GM19372 (cell line): ENCODE measurements at regions not wholly inside any gene's neighbourhood (a gene's known extent, or its start where the extent isn't known, plus 50 kb on each side); places are given as distances from the start of the nearest gene placed in this dataset.

Source experiments
- ATAC-seq: cut with Tn5 transposase; IDR thresholded peaks from one replicate; pipeline ENCODE4 v1.9.1; 2021; ENCODE audit warnings: mild to moderate bottlenecking, low read depth, moderate library complexity; ENCODE audit not compliant: unreplicated experiment

DNA sequence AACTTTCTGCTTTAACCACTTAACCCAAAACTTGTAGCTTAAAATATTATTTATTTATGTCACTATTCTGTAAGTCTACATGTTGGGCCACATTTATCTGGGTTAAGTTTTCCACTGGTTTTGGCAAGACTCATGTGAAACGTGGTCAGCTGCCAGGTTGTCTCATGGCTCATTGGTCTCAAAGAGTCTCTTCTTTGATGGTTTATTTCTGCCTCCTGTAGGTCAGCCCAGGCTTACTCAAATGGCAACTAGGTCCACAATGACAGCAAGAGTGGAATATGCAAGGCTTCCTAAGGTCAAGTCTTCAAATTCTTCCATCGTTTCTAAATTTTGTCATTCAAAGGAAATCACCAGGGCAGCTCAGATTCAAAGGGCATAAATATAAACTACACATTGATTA is 828.7 kb downstream of the PCDH7 start:
- ATAC-seq = no peak

DNA sequence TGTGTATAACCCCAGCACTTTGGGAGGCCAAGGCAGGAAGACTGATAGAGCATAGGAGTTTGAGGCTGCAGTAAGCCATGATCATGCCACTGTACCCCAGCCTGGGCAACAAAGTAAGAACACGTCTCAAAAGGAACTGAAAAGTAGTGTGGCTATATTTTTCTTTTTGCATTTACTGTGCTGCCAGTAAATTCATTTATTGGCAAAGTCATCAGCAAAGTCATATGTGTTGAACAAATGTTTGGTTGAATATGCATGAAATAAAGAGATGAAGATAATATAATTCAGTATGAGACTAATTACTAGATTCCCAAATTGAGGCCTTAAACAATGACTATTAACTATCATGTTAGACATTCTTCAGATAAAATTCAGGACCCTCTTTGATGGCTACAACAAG is 829.1 kb downstream of the PCDH7 start:
- no peak for ATAC-seq

DNA sequence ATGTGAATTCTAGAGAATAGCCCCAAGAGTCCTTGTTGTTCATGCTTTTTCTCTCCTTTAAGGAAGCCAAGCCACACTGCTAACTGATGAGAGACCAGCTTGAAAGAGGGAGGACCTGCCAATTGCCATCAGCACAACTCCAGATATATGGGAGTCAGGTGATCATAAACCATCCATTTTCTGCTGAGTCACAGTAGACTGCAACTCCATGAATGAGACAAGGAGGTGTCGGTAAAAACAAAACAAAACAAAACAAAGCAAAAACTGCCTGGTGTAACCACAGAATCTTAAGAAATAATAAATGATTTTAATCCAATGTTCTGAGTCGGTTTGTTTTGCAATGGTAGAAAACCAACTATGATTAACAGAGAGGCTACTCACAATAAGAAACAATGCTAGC is 837.3 kb downstream of the PCDH7 start:
- ATAC-seq = no peak

DNA sequence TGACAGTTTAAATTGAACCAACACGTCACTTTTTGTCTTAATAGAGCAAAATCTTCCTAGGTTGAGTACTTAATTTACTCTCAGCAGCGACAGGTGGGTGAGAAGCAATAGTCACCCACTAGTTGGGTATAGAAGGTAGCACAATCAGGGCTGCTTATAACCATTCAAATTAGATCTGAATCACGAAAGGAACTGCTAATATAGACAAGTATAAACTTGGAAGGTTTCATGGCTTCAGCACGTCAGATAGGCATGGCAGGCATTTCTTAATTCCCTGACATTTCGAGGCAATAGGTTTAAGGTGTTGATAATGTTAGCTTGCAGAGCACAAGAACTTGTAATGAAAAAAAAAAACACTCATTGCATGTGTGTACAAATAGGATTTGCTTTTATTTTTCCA is 853.4 kb downstream of the PCDH7 start:
- no peak for ATAC-seq

DNA sequence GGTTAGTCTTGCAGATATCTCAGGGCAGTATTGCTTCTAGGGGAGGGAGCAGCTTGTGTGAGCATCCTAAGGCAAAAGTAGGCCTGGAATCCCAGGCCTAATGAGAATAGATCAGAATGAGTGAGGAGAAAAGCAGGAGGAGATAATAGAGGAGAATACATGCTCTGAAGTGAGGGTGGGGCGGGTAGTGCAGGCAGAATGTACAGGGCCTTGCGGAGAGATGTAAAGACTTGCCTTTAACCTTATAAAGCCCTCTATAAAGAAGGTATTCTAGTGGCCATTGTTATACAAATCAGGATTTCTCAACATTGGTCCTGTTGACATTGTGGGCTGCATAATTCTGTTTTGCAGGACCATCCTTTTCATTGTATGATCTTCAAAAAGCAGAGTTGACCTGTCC is 855.3 kb downstream of the PCDH7 start:
- no peak for ATAC-seq

DNA sequence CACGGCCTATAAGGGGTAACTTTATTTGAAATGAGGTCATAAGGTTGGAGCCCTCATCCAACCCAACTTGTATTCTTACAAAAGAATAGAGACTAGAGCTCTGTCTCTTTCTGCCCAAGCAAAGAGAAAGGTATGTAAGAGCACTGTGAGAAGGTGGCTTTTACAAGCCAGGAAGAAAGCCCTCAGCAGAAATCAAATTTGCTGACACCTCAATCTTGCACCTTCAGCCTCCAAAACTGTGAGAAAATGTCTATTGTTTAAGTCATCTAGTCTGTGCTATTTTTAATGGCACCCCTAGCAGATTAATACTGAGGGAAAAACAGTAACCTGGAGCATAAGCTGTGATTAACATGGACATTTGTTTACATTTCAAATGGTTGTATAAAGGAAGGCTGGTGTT is 860.7 kb downstream of the PCDH7 start:
- no peak for ATAC-seq

DNA sequence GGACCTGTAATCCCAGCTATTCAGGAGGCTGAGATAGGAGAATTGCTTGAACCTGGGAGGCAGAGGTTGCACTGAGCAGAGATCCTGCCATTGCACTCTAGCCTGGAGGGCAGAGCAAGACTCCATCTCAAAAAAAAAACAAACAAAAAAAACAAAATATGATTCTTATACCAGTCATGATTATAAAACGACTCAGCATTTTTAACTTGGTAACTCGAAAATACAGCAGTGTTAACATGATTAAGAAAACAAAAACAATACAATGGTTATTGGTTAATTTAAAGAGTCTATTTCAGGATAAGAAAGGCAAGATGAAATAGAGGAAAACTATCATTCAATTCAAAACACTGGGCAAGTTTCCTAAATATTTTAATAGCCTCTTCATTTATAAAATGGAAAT is 865.3 kb downstream of the PCDH7 start:
- ATAC-seq = no peak

DNA sequence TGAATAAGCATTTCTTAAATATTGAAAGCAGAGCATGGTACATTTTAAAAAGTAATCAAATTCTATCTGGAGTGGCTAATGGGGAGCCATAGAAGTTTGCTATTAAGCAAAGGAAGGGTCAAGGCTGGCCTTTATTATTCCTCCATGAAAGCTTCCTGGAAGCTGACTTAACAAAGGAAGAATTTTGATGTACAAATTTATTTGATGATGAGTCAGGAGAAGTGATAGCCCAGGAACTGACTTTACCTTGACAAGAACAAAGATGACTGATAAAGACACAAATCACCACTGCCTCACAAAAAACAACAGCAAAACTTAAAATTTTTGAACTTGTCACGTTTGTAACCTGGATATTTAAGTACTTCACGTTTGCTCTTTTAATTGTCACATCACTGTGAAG is 872.1 kb downstream of the PCDH7 start:
- ATAC-seq = no peak

DNA sequence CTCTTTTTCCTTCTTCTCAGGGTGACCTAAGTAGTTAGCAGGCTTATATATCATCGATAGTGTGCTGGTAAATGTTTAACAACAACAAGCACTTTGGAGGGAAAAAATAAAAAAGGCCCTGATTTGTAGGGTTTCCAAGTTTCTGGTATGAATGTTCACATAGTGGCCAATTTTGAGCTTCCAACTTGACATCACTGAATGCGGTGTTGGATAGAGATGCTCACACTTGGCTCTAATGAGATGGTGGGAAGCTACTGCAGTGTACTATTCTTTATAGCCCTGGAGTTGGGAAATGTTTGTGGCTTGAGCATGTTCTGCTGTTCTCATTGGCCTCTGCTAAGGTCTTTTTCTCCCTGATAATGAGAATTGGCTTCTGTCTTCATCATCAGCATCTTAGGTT is 875.3 kb downstream of the PCDH7 start:
- no peak for ATAC-seq

DNA sequence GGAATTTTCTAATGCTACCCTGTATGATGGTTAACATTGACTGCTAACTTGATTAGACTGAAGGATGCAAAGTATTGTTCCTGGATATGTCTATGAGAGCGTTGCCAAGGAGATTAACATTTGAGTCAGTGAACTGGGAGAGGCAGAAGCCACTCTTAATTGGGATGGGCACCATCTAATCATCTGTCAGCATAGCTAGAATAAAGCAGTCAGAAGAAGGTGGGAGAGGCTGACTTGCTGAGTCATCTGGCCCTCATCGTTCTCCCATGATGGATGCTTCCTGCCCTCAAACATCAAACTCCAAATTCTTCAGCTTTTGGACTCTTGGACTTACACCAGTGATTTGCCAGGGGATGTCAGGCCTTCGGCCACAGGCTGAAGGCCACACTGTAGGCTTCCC is 878.5 kb downstream of the PCDH7 start:
- ATAC-seq = no peak

DNA sequence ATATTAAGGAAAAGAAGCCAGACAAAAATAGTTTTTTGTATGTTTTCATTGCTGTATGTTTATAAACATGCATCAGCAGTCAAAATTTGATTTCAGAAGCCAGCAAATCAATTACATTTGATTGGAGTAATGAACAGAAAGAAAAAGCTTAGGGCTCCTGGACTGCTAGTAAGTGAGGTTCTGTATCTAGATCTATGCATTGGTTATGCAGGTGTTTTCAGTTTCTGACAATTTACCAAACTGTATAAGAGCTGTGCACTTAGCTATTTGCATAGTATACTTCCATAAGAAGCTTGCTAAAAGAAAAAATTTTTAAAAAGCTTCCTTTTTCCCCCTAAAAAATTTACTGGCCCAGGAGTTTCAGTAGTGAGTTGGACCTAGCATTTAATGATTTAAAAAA is 881.6 kb downstream of the PCDH7 start:
- ATAC-seq = no peak

DNA sequence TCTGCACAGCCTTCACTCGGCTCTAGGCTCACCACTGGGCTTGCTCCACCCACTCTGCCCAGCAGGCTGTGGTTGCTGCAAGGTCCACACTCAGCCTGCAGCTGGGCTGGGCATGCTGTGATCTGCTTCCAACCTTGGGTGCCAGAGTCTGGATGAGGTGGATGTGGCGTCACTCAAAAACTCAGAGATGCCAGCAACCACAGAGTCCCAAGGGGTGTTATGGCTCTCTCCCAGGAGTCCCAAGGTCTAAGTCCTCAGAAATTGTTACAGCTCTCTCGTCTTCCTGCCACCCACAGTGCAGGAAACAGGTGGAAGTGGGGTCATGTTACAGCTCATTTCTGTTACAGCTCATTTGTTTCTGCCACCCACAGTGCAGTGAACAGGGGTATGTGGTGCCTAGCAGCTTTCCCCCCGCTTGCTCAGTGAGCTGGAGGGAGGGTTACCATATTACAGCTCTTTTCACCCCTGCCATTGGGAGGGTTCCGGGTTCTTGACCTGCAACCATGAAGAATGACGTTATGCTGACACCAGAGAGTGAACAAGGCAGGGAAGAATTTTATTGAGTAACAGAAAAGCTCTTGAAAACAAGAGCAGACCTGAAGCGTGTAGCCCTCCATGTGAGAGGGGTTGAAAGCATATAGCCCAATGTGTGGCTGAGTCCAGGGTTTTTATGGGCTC is 893.9 kb downstream of the PCDH7 start:
- no peak for ATAC-seq

DNA sequence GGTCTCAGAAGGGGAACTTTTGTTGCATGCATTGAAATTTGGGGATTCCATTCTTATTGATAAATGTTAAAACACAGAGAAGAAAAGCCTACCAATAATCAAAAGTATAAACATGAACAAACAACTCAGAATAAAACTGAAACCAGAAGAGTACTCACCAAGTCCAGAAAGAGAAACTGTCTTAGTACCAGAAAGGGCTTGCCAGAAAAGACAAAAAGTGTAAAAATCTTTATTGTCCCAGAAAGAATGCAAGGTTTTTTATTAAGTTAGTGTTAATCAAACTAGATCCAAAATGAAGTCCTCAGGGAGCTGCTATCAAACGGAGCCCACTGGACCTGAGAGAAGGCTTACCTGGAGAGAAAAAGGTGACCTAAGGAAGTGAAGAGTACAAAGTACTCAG is 897.5 kb downstream of the PCDH7 start:
- ATAC-seq = no peak

DNA sequence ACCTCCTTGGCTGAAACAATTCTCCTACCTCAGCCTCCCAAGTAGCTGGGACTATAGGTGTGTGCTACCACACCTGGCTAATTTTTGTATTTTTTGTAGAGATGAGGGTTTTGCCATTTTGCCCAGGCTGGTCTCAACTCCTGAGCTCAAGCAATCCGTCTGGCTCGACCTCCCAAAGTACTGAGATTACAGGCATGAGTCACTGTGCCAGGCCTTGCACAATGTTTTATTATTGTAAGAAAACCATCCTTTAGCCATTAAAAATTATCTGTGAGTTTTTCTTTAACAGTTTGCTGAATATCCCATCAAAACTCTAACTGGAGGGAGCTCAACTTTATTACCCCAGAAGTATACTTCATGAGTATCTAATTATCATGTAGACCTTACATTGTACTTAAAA is 900.3 kb downstream of the PCDH7 start:
- no peak for ATAC-seq

DNA sequence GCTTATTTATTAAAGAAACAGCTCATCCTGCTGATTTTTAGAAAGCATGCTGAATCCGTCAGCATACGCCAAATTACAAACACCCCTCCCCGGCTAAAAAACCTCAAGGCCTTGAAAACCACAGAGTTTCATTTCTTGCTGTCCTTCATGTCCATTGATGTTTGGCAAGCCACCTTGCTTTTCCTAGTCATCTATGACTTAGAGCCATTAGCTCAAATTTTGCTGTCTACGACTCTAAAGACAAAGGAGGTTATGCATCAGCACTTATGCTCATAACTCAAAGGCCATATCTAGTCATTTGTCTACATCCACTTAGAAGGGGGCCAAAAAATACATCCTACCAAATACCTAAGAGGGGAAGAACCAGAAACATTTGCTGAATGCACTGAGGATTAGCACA is 925.1 kb downstream of the PCDH7 start:
- ATAC-seq = no peak

DNA sequence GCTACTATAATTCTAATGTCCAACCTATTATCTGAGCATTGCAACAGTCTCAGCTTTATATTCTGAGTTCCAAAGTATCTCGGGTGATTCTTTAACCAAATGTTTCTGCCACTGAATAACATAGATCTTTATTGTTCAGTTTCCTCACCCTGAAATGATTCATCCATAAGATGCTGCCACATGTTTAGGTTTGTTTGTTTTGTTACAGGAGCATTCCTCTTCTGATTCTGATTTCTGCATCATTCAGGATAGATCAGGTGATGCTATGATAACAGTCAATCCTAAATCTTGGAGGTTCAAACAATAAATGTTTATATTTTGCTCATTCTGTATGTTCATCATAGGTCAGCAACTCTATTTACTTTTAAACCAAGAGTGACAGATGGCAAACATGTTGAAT is 927.6 kb downstream of the PCDH7 start:
- ATAC-seq = no peak

DNA sequence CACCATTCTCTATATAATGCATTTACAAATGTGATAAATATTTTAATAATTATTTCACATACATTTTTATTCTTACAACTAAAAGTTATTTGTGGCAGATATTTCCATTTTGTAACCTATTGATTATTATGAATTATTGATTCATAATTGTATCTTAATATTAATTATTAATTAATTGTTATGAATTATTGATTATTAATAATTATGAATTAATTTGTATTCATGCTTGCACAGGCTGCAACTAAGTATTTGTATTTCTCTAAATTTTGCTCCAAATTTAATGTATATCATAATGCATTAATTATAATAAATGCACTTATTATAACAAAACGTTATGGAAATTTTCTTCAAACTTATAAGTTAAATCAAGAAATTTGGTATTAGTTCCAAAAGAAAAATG is 929.7 kb downstream of the PCDH7 start:
- no peak for ATAC-seq

DNA sequence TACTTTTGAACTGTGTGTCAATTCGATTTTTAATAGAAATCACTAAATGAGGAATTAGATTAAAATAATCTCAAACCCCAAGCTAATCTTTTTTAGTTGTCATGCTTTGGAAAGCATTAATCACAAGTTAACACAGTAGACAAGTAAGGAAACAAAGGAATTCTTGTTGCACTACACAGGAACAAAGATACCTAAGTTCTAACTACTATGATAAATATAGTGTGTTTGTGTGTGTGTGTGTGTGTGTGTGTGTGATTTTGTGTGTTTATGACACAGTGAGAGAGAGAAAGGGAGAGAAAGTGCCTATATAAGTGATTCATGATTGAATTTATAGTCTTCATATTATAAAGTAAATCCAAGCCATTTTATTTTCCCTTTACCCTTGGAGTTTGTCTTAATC is 931.4 kb downstream of the PCDH7 start:
- ATAC-seq = no peak

DNA sequence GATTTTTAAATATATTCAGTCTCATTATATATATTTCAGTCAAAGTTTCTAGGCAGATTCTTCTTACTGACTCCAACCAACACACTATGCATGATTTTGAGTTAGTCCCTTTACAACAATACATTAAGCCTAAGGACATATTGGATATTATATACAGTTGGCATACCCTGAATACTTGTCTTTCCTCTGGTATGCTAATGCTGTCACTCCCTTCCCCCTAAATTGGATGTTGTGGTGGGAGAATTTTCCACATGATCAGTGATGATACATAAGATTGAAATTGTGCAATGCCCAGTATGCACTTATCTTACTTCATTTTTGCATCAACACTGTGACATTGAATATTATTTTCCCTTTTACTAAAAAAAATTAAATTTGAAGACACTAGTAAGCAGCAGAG is 935.2 kb downstream of the PCDH7 start:
- ATAC-seq = no peak

DNA sequence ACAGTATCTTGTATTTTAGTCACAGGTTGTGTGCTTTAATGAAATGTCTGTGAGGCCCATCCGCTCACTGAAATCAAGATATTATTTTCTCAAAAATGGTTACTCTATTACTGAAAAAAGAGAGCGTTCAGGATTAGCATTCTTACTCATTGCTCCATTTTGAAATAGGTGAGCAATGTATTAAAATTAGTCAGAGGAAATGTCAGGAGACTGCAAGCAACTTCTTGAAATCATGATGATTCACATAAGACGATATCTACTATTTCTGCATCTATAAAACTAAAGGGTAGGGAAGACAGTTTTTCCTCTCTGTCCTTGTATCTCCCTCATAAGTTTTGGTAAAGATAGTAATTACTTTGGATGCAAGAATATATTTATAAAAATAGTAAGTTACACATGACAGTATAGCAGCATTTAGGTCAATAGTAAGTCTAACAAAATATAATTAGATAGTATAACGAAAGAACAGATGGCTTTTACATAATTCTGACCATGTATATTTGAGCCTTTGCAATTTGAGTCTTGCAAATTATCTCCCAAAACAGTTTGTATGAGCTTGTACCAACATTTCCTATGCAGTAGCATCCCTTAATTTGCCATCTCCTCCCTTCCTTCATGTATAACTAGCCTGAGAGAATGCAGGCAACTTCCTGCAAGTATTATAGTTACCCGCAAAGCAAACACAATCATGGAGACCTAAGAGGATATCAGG is 937.8 kb downstream of the PCDH7 start:
- ATAC-seq = no peak

DNA sequence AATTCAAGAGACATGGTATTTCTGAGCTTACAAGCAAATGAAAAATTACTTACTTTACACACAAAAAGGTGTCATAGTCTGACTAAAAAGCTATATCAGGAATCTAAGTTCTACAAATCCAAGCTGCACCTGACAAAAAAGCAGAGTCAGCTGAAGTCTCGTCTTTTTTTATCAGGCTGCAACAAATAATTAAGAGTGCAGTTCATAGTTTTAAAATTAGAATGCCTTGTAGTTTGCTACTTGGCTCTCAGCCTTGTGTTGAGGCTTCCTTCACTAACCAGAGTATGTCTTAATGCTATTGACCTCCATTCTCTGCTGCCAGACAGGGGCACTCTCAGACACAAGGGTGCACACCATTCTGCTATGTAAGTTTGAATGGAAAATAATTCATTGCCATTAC is 940.7 kb downstream of the PCDH7 start:
- no peak for ATAC-seq

DNA sequence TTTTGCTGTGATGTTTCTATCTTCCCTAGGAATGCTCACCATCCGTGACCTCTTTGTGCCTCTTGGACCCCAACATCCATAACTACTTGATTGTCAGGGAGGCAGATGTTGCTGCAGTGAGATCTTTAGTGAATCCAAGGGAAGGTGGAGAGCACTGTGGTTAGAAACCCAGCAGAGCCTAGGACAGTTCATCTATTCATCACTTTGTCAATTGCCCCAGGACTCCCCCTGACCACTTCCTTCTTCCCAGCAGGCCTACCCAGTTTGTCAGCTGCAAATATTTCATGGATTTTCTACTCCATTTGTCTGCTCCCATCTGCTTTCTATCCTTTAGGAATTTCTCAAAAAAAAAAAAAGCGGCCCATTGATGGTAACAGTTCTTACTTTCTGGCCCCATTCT is 942.8 kb downstream of the PCDH7 start:
- ATAC-seq = no peak

DNA sequence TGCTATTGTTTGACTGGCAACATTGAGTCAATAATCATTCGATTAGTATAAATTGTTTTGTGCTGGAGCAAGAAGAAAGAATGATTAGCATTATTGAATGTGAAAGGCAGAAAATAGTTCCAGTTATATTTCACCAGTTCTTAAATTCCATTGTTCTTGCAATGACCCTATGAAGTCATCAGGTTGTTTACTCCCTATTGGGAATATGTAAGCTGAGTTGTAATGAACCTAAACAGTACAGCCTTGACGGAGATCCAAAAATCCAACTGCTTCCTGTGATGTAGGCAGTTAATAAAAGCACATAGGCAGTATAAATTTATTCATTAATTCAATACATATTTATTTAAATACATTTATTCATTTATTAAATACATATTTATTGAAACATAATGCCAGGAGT is 947.5 kb downstream of the PCDH7 start:
- no peak for ATAC-seq
